Suprapubic skin (tissue), 4 donors: ENCODE measurements at regions not wholly inside any gene's neighbourhood (a gene's known extent, or its start where the extent isn't known, plus 50 kb on each side); places are given as distances from the start of the nearest gene placed in this dataset.

Experiments used
- DNase-seq, 2 donors: peaks; one replicate each; pipeline ENCODE4 v3.0.0-alpha.2; 2019; ENCODE audit warnings: low spot score in 2 of 2
- H3K27ac ChIP-seq: fragments of 200-600 bp; sonication (generic); one replicate; pipeline ENCODE4 v1.5.1; 2019
- H3K27me3 ChIP-seq: fragments of 200-600 bp; sonication (generic); one replicate; pipeline ENCODE4 v1.5.1; 2019
- H3K36me3 ChIP-seq: fragments of 200-600 bp; sonication (generic); one replicate; pipeline ENCODE4 v1.5.1; 2019
- H3K4me1 ChIP-seq: fragments of 200-600 bp; sonication (generic); one replicate; pipeline ENCODE4 v1.5.1; 2019
- H3K4me3 ChIP-seq: fragments of 200-600 bp; sonication (generic); one replicate; pipeline ENCODE4 v1.5.1; 2019; ENCODE audit warnings: mild to moderate bottlenecking
- H3K9me3 ChIP-seq: fragments of 200-600 bp; sonication (generic); one replicate; pipeline ENCODE4 v1.5.1; 2019
- CTCF ChIP-seq, 2 donors: fragments of 200-600 bp in 1 of 2; fragments of 450-650 bp in 1 of 2; sonication (generic) in 1 of 2; IDR thresholded peaks; one replicate each; pipeline ENCODE4 v1.5.1; 2016 to 2019; ENCODE audit warnings: antibody characterized with exemption in 2 of 2, mild to moderate bottlenecking in 1 of 2, moderate library complexity in 1 of 2
- EP300 ChIP-seq: sonication (generic); formaldehyde crosslinking; IDR thresholded peaks from one replicate; pipeline ENCODE4 v1.6.1; 2017; ENCODE audit warnings: antibody characterized with exemption
- POLR2A ChIP-seq, 2 donors: fragments of 450-650 bp; IDR thresholded peaks; one replicate each; pipeline ENCODE4 v1.6.1; 2017; ENCODE audit warnings: antibody characterized with exemption in 2 of 2, mild to moderate bottlenecking in 2 of 2, moderate library complexity in 2 of 2
- POLR2AphosphoS5 ChIP-seq, 3 donors: sonication (generic); formaldehyde crosslinking; IDR thresholded peaks; one replicate each; pipeline ENCODE4 v1.6.1; 2017; ENCODE audit warnings: antibody characterized with exemption in 3 of 3
- WGBS: methylation state at CpG from one replicate; pipeline ENCODE4 v1.1.5; 2018; 5-methylcytosine and 5-hydroxymethylcytosine counted together

- no peaks in the 10 kb centered on the region for H3K27me3 ChIP-seq
- no peak overlapping the region for H3K4me3 ChIP-seq
- DNase-seq, result no peak
- H3K27ac ChIP-seq, result no peak overlapping the region
- no peaks in the 10 kb centered on the region for H3K4me1 ChIP-seq
- no peaks in the 10 kb centered on the region for H3K9me3 ChIP-seq
- H3K36me3 ChIP-seq, result no peaks in the 10 kb centered on the region
- TF ChIP-seq POLR2A (IDR thresholded peaks at IDR 0.05) (no peak), POLR2AphosphoS5 (IDR thresholded peaks at IDR 0.05) (no peak), CTCF (IDR thresholded peaks at IDR 0.05) (no peak), EP300 (no peak)
- WGBS, result 89% methylated on average over 9 of the region's 9 CpGs
These were observed 92.9 kb upstream of the MAX start for GRCh38 chr14:65195042-65195719.

GRCh38 chr14:65198346-65198745 is 96.0 kb upstream of the MAX start:
- no peak overlapping the region for H3K27ac ChIP-seq
- DNase-seq, result no peak
- no peaks in the 10 kb centered on the region for H3K9me3 ChIP-seq
- no peaks in the 10 kb centered on the region for H3K4me1 ChIP-seq
- no peak overlapping the region for H3K4me3 ChIP-seq
- no peaks in the 10 kb centered on the region for H3K27me3 ChIP-seq
- no peak for TF ChIP-seq CTCF (IDR thresholded peaks at IDR 0.05)
- H3K36me3 ChIP-seq, result no peaks in the 10 kb centered on the region
- WGBS, result 70% methylated on average over 1 of the region's 1 CpG

DNA sequence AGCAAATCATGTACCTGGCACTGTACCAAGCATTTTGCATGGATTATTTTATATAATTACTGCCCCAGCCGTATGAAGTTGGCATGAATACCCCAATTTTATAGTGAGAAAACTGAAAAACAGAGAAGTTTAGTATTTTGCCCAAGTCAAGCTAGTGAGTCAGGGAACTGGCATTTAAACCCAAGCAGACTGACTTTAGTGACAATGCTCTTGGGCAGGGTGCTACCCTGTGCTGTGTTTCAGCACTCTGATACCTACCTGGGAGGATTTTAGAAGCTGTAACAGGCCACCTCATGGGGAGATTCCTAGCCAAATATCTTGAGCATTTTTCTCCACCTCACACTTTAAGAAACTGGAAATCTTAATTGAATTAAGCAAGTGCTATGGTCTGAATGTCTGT is 98.1 kb upstream of the MAX start:
- DNase-seq, result no peak
- no peaks in the 10 kb centered on the region for H3K36me3 ChIP-seq
- WGBS, result 21% methylated on average over 1 of the region's 1 CpG
- H3K27me3 ChIP-seq, result no peaks in the 10 kb centered on the region
- no peak overlapping the region for H3K27ac ChIP-seq
- H3K4me3 ChIP-seq, result no peak overlapping the region
- no peak for TF ChIP-seq EP300
- TF ChIP-seq CTCF (IDR thresholded peaks at IDR 0.05), result no peak
- TF ChIP-seq POLR2AphosphoS5 (IDR thresholded peaks at IDR 0.05), result no peak
- no peak for TF ChIP-seq POLR2A (IDR thresholded peaks at IDR 0.05)
- no peaks in the 10 kb centered on the region for H3K4me1 ChIP-seq
- H3K9me3 ChIP-seq, result no peaks in the 10 kb centered on the region

DNA sequence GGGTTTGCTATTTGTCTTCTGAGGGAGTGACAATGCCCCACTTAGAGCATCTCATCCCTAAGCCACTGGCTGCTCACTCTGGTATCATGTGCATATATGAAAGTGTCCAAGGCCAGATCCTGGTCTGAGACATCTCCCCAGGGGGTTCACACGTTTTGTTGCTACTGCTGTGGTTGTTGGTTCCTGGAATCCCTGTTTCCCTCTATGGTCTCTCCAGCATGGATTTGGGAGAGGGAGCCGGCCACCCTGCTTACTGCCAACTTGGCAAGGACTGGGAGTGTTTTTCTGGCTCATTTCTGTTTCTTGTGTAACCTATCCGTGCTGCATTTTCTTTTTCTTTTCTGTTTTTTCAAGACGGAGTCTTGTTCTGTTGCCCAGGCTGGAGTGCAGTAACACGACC is 101.3 kb upstream of the MAX start:
- no peaks in the 10 kb centered on the region for H3K9me3 ChIP-seq
- H3K4me3 ChIP-seq, result no peak overlapping the region
- no peak overlapping the region for H3K27ac ChIP-seq
- no peaks in the 10 kb centered on the region for H3K27me3 ChIP-seq
- no peaks in the 10 kb centered on the region for H3K36me3 ChIP-seq
- no peaks in the 10 kb centered on the region for H3K4me1 ChIP-seq
- TF ChIP-seq EP300 (no peak), POLR2AphosphoS5 (IDR thresholded peaks at IDR 0.05) (no peak), CTCF (IDR thresholded peaks at IDR 0.05) (no peak), POLR2A (IDR thresholded peaks at IDR 0.05) (no peak)
- DNase-seq, result no peak
- WGBS, result 59% methylated on average over 5 of the region's 5 CpGs

DNA sequence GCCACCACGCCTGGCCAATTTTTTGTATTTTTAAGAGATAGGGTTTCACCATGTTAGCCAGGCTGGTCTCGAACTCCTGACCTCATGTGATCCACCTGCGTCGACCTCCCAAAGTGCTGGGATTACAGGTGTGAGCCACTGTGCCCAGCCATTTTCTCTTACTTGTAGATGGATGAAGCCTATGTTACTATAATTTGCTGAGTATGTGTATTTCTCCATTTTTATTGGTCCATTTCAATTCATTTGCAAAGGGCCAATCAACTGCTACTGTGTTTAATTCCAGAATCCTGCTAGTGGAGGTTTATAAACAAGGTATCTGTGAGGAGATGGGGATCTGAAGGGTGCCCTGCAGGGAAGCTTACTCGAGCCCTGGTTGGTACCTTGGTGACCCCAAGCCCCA is 101.7 kb upstream of the MAX start:
- Histone ChIP-seq H3K4me3 (no peak overlapping the region), H3K27ac (no peak overlapping the region), H3K27me3 (no peaks in the 10 kb centered on the region), H3K4me1 (no peaks in the 10 kb centered on the region), H3K36me3 (no peaks in the 10 kb centered on the region), H3K9me3 (no peaks in the 10 kb centered on the region)
- TF ChIP-seq EP300 (no peak), POLR2A (IDR thresholded peaks at IDR 0.05) (no peak), POLR2AphosphoS5 (IDR thresholded peaks at IDR 0.05) (no peak), CTCF (IDR thresholded peaks at IDR 0.05) (no peak)
- 96% methylated on average over 5 of the region's 5 CpGs for WGBS
- DNase-seq, result no peak
